NB4 (cell line): ENCODE measurements at regions not wholly inside any gene's neighbourhood (a gene's known extent, or its start where the extent isn't known, plus 50 kb on each side); places are given as distances from the start of the nearest gene placed in this dataset.
"Not testable (repeated sequence)": the region's sequence is repeated elsewhere in the genome, so short reads cannot be mapped to it uniquely, and the experiment has no call there.

Experiments
- CTCF ChIP-seq: IDR thresholded peaks from one replicate; pipeline ENCODE4 v1.5.1; 2012; ENCODE audit warnings: low read depth, low read length
- MAX ChIP-seq: IDR thresholded peaks from 2 replicates; pipeline ENCODE4 v1.6.1; 2011; ENCODE audit warnings: low read depth, low read length
- MYC ChIP-seq: IDR thresholded peaks from 2 replicates; pipeline ENCODE4 v1.6.1; 2011; ENCODE audit warnings: low read depth, low read length
- POLR2A ChIP-seq: IDR thresholded peaks from 2 replicates; pipeline ENCODE4 v1.6.1; 2011; ENCODE audit warnings: mild to moderate bottlenecking; ENCODE audit not compliant: insufficient read length; ENCODE audit errors: extremely low read depth

- TF ChIP-seq MAX, CTCF, POLR2A, MYC: not testable (repeated sequence)
Measured at GRCh38 chr5:124017321-124017720, 505.3 kb downstream of the CSNK1G3 start.
